22Rv1 (cell line): ENCODE measurements at regions not wholly inside any gene's neighbourhood (a gene's known extent, or its start where the extent isn't known, plus 50 kb on each side); places are given as distances from the start of the nearest gene placed in this dataset.
"Not testable (repeated sequence)": the region's sequence is repeated elsewhere in the genome, so short reads cannot be mapped to it uniquely, and the experiment has no call there.

ENCODE experiments used
- H3K27ac ChIP-seq: fragments of 450-650 bp; 2 replicates; pipeline ENCODE4 v1.5.1; 2017
- ZFX ChIP-seq: fragments of 450-650 bp; IDR thresholded peaks from 2 replicates; pipeline ENCODE4 v1.6.1; 2017; ENCODE audit warnings: antibody characterized with exemption, borderline replicate concordance
- TF ChIP-seq, protein P1 (sequence below): fragments of 450-650 bp; IDR thresholded peaks from 2 replicates; pipeline ENCODE4 v1.5.1; 2017; ENCODE audit warnings: mild to moderate bottlenecking

- TF ChIP-seq, protein P1, sequence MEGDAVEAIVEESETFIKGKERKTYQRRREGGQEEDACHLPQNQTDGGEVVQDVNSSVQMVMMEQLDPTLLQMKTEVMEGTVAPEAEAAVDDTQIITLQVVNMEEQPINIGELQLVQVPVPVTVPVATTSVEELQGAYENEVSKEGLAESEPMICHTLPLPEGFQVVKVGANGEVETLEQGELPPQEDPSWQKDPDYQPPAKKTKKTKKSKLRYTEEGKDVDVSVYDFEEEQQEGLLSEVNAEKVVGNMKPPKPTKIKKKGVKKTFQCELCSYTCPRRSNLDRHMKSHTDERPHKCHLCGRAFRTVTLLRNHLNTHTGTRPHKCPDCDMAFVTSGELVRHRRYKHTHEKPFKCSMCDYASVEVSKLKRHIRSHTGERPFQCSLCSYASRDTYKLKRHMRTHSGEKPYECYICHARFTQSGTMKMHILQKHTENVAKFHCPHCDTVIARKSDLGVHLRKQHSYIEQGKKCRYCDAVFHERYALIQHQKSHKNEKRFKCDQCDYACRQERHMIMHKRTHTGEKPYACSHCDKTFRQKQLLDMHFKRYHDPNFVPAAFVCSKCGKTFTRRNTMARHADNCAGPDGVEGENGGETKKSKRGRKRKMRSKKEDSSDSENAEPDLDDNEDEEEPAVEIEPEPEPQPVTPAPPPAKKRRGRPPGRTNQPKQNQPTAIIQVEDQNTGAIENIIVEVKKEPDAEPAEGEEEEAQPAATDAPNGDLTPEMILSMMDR: no peak
- TF ChIP-seq ZFX: no peak
- no peak overlapping the region for H3K27ac ChIP-seq
These were observed 147.5 kb upstream of the HS3ST4 start for GRCh38 chr16:25544294-25544693.

GRCh38 chr16:25542306-25542705, 149.5 kb upstream of the HS3ST4 start:
- no peak overlapping the region for H3K27ac ChIP-seq
- TF ChIP-seq, protein P1: no peak
- no peak for TF ChIP-seq ZFX

DNA sequence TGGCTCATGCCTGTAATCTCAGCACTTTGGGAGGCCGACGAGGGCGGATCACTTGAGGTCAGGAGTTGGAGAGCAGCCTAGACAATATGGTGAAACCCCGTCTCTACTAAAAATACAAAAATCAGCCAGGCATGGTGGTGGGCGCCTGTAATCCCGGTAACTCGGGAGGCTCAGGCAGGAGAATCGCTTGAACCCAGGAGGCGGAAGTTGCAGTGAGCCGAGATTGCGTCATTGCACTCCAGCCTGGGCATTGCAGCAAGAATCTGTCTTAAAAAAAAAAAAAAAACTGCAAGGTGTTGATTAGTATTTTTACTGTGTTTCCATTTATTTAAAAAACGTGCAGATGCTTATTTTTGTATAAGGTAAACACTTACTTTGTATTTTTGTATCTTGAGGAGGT, 152.0 kb upstream of the HS3ST4 start:
- H3K27ac ChIP-seq: not testable (repeated sequence)

GRCh38 chr16:25523183-25523582, 168.6 kb upstream of the HS3ST4 start:
- TF ChIP-seq, protein P1: no peak
- TF ChIP-seq ZFX: no peak
- H3K27ac ChIP-seq: no peak overlapping the region

DNA sequence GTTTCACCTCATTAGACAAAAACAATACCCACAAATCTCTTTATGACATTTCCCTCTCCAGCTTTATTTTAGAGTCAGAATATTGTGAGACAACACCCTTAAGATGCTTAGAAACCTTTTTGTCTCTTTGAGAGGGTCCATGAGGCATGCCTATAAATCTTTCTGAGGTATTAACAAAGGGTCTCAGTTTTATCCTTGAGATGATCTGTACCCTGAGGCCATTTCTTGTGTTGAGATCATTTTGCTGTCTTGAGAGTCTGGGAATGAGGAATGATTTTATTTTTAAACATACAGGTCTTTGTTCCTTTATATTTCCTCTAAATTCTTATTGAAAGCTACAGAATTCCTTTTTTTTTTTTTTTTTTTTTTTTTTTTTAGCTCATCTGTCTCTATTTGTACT, 179.7 kb upstream of the HS3ST4 start:
- no peak overlapping the region for H3K27ac ChIP-seq
- TF ChIP-seq, protein P1: no peak
- TF ChIP-seq ZFX: no peak

DNA sequence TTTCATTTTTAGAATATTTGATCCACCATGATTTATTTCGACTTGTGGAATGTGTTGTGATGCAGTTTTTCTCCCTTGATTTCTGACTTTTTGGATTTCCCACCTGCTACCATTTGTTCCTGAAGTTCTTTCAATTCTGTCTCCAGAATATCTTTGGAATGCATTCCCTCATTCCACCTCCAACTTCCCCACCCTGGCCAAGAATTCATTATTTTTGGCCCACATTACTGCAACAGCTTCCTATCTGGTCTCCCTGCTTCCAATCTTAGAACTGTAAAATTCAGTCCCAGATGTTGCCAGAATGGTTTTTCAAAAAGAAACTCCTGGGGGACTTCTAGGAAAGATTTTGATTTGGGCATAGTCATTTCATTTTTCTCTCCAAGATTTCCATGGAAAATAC, 182.3 kb upstream of the HS3ST4 start:
- no peak overlapping the region for H3K27ac ChIP-seq
- TF ChIP-seq, protein P1: no peak
- no peak for TF ChIP-seq ZFX

DNA sequence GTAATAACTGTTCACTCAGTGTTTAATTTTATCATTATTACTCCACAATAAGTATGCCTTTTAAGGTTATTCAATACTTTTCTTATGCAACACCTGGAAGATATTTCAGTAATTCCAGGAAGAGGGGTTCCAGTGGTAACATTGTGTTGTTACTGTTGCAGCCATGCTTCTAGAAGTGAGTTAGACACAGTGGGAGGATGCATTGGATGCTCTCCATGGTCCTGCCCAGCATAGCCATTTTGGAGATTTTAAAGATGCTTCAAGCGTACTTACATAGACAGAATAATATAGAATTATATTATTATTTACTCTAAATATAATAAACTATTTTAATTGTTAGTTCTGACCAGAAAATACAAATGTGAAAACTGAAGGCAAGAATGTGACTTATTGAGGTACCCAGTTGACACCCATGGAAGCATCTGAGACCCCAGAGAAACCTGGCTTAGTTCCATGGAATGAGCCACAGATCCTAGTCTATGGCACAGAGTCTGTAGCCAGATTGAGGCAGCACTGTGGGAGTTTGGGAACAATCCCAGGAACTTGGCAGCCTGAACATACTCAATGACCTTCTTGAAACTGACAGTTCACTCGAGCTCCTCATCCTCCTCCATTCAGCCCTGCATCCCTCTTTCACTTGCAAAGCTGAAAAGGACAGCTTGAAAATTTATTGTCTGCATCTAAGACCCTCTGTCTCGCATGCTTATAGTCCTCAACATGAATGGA, 190.1 kb upstream of the HS3ST4 start:
- TF ChIP-seq ZFX: no peak
- TF ChIP-seq, protein P1: no peak
- H3K27ac ChIP-seq: no peak overlapping the region

GRCh38 chr16:25494292-25494691, 197.5 kb upstream of the HS3ST4 start:
- H3K27ac ChIP-seq: no peak overlapping the region
- TF ChIP-seq, protein P1: no peak
- no peak for TF ChIP-seq ZFX
